CD4-positive, alpha-beta T cell treated with Interleukin-17A for 1 hour (primary cell): ENCODE measurements at regions not wholly inside any gene's neighbourhood (a gene's known extent, or its start where the extent isn't known, plus 50 kb on each side); places are given as distances from the start of the nearest gene placed in this dataset.
A peak's percentile ranks its signal among the peaks of the same experiment; 100 is the strongest.
"Not testable (repeated sequence)": the region's sequence is repeated elsewhere in the genome, so short reads cannot be mapped to it uniquely, and the experiment has no call there.

ENCODE experiments used
- DNase-seq: peaks from one replicate; pipeline ENCODE4 v3.0.0-alpha.2; 2020

DNA sequence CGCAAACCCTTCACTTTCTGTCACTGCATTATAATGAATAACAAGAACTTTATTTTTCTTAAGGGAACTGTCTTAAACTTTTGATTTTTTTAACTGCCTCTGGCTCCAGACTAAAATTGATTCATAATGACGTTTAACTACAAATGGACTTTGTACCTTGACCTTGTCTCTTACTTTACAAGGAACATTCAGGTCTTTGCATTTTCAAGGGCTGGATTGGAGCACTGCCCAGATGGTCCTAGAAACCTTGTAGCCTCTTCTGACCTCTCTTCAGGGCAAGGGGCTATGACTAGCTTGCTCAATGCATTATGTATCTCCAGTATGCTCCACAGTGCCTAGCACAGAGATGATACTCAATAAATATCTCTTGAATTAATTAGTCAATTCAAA lies 612.6 kb upstream of the CLINT1 start:
- DNase-seq: no peak

DNA sequence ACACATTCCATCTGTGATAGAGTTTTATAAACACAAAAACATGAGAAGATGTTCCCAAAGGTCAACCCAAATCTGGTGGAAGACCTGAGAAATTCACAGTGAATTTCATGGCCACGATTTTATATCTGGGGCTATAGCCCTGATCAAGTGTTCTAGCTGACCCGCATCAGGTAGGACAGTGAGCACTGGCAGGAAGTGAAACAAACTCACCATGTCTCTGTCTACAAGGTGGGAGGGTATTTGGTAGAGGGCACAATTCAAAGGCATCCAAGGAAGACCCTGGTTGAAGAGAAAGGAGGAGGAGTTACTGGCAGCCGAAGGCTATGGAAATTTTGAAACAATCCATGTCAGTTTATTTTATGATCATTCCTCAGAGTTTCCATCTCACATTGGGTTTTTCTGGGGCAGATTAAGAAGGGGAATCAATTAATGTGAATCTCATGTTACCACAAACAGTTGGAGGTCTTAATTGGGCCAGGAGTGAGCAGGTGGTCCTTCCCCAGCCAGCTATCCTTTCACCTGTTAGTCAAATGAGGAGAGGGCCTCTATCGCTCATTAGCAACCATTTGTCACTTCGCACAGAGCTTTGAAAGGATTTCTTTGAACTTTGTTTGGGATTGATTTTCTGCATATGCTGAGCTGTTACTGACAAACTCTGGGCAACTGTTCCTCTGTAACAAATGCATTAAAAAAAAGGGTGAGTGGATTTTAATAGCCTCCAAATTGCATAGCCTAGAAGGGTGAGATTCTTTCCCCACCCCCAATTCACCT lies 612.0 kb upstream of the CLINT1 start:
- DNase-seq: no peak

DNA sequence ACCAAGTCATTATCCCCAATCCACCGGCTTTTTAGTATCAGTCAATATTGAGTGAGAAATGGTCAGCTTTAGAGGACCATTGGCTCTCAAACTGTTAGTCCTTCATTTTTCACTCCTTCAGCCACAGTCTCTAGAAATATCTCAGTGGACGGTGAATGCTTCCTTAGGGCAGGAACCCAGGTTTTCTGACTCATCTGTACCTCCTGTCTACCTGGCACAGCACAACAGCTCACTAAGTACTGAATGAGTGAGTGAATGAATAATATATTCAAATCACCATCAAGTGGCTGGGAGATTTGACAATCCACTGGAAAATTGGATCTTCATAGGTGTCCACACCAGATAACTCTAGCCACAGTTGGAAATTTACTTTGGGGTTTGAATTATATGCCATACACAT lies 609.5 kb upstream of the CLINT1 start:
- no peak for DNase-seq

DNA sequence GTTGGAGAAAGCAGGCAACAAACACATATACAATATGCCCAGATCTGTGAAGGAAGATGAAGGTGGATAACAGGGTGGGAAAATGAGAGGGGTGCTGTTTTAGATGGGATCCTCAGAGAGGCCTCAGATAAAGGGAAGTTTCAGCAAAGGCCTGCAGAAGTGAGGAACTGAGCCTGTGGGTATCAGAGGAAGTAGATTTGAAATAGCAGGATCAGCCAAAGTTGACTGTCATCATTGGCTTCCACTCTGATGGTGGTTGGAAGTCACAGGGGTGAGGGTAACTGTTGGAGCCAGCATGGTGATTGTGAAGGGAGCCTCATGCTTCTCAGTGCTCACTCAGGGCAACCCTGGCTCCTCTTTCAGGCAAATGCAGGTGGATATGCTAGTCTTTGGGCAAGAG lies 607.2 kb upstream of the CLINT1 start:
- no peak for DNase-seq

DNA sequence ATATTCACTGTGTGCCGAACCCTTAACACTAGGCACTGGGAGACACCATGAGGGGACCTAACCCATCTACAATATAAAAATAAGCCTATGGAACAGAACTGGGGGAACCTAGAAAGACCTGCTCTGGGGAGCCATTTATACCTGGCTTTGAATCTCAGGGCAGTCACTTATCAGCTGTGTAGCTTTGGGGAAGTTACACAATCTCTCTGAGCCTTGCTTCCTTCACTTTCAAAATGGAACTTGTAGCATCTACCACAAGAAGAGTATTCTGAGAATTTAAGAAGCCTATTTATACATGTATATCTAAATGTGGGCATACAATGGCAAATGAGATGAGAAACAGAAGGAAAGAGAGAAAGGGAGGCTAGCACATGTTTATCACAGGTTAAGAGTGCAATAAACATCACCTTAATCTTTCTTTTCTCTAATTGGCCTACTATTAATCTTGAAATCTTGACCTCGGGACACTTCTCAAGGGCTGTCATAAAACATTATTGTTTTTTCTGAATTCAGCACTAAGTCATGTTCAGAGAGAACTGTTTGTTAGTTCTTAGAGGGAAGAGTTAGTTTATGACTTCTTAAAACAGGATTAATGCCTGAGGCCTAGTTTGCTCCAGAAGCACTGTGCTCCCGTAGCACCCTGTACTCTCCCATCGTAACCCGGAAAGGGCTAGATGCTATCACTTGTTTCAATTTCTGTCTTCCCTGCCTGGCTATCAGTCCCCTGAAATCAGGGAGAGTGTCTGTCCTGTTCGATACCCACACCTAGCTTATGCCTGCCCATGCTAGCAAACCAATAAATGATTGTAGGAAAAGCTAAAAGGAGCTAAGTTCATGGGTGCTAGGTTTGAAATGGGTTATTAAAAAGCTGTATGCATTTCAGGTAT lies 606.4 kb upstream of the CLINT1 start:
- no peak for DNase-seq

DNA sequence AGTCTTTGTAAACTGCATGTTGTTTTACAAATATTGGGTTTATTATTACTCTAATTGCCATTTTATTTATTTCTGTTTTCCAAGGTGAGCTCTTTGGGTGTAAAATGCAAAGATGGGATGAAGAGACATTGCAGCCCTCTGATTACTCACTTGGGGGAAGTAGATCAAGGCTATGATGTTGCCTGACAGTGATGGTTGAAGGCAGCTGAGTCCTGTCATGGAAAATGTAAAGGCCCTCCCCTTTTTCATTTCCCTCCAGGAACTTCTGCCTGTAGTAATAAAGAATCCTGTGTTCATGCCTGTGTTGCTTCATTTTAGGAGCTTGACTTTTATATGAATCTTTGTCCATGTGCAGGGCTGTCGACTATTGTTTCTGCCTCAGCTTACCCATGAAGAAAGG lies 605.4 kb upstream of the CLINT1 start:
- no peak for DNase-seq

DNA sequence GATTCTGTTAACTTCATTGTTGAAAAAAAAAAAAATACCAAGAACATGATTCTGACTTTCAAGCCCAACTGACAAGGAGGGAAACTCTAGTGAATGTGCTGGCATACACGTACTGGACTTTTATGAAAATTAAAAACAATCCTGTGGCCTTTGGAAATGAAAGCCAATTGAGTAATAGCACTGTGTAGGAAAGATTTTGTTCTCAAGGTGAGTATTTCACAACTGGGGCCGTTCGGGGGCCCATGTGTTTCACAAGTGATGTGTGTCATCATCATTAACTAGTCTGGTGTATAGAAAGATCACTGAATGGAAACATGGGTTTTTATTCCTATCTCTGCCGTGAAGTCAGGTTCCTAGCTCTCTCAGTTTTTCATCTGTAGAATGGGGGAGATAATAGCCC lies 605.0 kb upstream of the CLINT1 start:
- no peak for DNase-seq

DNA sequence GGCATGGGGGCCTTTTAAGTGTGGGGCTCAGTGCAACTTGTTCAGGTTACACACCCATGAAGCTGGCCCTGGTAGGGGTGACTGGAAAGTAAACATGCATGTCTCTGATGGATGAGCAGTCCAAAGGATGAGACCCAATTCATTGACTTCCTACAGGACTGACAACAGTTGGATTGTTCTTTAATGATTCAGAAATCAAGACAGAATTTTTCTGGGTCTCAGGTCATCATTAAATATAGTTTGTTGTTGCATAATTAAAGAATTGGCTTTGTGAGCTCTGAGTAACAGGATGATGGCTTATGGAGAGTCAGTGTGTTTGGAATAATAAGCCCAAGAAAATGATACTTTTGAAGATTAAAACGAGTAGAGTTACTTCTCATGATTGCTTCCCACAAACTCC lies 604.2 kb upstream of the CLINT1 start:
- no peak for DNase-seq

DNA sequence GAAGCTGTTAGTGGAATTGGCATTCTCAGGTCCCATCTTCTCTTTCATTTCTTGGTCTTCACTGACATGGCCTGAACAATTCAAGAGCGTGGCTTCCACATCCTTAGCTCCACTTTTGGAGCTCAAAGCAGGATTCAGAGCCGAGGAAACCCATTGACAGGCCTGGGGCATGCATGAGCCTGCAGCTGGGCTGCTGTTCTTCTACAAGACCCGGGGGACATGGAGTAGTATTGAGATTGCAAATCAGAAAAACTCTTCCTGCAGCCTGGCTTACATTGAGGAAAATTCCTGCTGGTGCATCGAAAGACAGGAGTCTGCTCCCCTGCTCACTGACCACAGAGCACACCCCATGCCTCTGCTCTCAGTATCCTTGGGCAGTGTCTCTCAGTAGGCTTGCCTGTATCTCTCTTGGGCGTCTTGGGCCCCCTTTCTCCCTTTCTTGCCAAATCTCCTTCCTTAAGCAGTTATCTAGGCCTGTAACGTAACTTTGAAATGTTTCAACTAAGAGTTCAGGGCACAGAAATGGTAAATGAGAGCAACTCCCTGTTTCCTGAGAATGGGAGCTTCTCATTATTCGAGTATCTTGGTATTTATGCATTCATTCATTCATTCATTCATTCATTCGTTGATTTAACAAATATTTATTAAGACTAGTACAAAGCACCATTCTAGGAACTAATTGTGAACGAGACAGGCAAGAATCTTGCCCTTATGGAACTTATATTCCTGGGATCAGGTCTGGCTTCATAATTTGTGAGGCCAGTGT lies 603.6 kb upstream of the CLINT1 start:
- no peak for DNase-seq

DNA sequence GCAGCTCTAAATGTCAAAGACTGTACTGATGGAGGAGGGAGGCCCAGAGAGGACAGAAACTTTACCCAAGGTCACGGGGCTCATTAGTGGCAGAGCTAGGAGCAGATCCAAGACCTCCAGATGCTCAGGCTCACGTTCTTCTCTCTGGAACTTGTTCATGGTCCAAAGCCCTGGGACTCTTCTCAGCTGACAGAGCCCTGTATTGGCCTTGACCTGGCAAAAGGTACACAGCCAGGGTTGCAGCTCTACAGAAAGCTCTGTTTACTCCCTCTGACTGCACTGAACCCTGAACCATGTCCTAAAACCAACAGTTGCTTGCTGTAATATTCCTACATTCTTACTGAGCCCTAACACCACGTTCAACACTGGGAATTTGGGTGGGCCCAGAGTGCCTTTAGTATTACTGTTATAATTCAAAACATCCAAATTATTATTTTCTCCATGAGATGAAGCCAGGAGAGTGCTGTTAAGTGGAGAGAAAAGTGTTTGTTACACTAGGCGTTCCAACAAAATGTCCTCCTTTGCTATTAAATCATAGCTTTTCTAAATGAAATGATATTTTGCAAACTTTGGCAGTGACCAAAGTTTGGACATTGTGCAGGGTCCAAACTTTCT lies 602.4 kb upstream of the CLINT1 start:
- no peak for DNase-seq

DNA sequence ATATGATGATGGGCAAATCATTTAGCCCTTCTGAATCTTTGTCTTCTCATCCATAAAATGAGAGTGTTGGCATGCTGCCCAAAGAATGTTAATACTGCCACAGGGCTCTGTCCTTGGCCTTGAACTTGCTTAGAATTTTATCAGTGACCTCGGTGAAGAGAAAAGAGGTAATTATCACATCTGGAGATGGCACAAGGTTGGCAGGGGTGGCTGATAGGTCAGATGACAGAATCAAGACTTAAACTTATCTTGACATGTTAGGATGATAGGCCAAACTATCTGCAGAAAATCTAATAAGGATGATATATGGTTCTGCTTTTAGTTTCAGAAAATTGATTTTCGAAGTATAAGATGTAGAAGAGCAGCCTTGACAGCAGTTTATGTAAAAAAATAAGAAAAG lies 599.1 kb upstream of the CLINT1 start:
- DNase-seq: no peak

DNA sequence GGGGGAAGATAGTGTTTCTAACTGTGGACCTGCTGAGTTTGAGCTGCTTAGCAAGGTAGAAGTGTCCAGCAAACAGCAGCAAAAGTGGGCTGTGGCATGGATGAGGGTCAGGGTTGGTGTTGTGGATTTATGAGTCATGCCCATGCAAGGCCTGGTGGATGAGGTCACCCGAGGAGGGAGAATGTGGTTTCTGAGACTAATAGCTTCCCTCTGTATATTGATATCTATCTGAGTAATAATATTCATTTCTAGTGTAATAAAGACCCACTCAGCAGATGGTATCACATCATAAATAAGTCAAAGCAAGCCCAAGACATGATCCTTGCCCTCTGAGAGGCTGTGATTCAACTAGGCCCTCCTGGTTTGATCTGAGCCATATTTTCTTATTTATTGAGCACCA lies 597.8 kb upstream of the CLINT1 start:
- DNase-seq: no peak

DNA sequence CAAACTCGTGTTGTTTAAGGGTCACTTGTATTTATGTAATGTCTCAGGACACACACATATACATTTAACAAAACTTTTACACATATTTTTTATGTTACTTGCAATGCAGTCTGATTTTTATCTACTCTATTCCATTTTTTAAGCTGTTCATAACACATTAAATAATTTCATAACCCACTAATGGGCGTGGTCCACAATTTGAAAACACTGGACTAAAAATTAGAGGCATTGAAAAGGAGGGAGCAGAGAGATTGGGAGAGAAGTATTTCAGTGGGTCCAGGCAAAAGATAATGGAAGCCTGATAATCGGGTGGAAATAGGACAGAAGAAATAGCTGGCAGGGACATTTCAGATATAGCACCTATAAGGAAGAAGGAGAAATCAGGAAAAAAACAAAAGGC lies 597.3 kb upstream of the CLINT1 start:
- DNase-seq: no peak

DNA sequence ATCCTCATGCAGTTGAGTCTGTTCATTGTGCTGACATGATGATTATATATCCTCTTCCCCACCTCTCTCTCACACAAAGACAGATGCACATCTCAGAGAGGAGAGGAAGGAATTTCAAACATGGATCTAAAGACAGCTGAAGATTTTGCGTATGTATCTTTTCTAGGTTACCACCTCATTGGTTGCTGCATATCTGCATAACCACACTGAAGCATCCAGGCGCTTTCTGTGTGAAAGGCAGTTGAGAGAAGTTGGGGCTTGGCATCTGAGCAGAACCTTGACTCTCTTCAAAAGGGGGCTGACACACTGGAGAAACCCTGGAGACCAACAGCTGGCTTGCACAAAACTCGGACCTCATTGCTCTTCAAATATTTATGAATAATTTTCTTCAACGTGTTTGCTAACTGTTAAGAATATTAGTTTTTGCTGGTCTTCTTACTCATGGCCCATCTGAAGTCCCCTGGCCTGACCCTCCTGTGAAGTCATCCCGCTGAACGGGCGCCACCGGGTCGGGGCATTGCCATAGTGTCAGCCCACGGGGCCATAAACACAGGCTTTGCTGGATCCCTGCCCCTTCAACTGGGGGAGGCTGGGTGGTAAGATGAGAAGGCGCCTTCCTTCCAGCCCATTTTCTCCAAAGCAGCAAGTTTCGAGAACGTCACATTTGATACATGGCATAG lies 593.2 kb upstream of the CLINT1 start:
- DNase-seq: no peak

DNA sequence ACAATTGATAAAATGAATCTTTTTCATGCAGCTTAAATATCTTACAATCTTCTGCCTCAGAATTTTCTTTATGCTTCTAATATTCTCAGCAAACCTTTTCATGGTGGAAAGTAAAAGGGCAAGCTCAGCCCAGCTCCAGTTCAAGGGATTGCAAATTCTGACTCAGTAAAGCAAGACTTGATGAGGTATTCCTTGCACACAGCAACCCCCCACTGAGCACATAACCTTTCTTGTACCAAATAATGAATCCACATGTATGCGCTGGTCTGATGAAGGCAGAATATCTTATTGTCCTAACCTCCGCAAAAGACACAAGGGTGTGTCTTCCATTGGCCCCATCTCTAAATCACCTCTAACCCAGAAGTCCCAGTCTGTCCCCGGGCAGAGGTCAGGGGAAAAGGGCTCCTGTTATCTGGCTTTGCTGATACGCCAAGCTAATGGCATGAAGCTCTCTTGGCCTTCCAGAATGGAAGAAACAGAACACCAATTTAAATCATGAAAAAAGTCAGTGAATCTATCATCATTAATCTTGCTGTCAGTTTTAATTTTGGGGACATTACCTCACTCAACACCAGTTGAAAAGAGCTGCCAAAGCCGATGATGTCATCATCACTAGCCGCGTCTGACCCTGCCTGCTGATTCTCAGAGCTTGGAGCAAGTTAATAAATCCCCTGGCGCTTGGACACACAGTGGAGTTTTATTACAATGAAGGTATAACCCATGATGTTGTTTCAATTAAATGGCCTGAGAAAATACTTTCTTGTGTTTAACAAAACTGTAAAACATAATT lies 592.5 kb upstream of the CLINT1 start:
- DNase-seq: no peak

DNA sequence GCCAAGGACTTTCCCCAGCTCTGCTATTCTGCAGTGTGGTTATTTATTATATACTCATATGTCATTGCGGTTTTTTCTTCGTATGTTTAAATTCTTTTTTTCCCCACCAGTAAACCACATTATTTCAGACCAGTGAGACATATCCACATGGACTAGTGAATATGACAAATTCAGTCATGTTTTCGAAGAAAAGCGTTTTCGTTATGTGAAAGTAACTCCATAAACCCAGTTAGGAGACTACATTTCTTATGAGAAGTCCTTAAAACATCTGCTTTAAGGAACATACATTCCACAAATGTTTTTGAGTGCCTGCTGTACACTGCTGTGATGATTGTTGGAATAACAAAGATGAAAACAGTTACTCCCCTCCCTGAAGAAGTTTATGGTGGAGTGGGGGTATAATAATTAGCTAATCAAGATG lies 591.8 kb upstream of the CLINT1 start:
- no peak for DNase-seq

DNA sequence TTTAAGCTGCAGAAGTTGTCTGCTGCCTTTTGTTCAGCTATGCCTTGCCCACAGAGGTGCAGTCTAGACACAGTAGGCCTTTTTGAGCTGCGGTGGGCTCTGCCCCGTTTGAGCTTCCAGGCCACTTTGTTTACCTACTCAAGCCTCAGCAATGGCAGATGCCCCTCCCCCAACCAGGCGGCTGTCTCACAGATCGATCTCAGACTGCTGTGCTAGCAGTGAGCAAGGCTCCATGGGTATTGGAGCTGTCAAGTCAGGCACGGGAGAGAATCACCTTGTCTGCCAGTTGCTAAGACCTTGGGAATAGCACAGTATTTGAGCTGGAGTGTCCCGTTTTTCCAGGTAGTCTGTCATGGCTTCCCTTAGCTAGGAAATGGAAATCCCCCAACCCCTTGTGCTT lies 587.8 kb upstream of the CLINT1 start:
- DNase-seq: not testable (repeated sequence)

DNA sequence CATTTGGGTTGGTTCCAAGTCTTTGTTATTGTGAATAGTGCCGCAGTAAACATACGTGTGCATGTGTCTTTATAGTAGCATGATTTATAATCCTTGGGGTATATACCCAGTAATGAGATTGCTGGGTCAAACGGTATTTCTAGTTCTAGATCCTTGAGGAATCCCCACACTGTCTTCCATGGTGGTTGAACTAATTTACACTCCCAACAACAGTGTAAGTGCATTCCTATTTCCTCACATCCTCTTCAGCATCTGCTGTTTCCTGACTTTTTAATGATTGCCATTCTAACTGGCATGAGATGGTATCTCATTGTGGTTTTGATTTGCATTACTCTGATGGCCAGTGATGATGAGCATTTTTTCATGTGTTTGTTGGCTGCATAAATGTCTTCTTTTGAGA lies 580.3 kb upstream of the CLINT1 start:
- not testable (repeated sequence) for DNase-seq

DNA sequence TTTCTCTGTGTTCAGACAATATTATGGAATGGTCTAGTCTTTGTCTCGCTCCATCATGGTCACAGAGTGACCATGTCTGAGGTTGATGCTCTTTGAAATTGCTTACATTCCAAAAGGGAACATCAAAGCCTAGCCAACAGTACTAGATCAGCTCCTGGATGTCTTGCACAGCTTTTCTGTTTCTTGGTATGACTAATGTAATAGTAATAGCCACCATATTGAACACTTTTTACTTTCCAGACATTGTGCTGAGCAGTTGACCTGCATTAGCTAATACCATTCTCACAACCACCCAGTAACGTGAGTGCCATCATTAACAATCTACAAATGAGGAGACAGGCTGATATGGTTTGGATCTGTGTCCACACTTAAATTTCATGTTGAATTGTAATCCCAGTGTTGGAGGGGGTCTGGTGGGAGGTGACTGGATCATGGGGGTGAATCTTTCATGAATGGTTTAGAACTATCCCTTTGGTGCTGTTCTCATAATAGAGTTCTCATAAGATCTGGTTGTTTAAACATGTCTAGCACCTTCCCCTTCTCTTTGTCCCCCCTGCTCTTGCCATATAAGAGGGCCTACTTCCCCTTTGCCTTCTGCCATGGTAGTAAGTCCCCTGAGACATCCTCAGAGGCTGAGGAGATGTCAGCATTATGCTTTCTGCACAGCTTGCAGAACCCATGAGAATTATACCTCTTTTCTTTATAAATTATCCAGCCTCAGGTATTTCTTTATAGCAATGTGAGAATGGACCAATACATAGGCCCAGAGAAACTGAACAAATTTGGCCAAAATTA lies 577.5 kb upstream of the CLINT1 start:
- DNase-seq: no peak

DNA sequence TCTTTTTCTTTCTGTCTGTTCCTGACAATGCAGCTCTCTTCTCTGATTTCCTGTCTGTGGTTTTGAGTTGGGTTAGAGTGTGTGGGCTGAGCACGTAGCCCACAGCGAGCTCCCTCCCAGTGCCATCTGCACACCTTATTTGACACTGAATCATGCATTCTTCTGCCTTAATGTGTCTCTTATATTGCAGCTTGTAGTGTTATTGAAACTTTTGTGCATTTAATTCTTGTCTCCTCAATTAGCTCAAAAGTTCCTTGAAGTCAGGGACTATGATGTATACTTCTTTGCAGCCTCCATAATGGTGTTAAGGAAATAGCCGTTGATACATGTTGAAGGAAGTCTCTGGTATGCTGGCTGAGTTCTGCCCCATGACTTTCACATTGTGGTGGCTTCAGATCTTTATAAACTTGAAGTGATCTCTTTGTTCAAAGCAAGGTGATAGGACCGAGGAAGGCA lies 576.2 kb upstream of the CLINT1 start:
- peak; percentile 9 for DNase-seq

DNA sequence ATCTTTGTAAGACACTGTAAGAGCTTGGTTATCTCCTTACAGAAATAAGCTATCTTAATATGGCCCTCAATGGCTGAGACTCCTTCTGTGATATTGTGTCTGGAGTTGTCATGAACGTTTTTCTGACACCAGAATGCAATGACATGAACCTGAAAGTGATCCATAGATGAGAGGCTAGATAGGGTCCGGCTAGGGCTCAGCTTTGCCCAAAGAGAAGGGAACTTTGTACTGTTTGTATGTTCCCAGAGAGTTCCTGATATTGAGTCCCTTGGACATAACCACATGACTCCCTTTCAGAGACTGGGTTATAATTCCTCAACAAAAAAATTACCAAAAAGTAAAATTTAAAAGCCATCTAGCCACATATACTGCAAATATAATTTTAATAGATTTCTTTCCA lies 575.8 kb upstream of the CLINT1 start:
- DNase-seq: no peak
